Non-pigmented ciliary epithelial cell (primary cell): ENCODE measurements at regions not wholly inside any gene's neighbourhood (a gene's known extent, or its start where the extent isn't known, plus 50 kb on each side); places are given as distances from the start of the nearest gene placed in this dataset.
"Not testable (repeated sequence)": the region's sequence is repeated elsewhere in the genome, so short reads cannot be mapped to it uniquely, and the experiment has no call there.

Experiments
- DNase-seq: peaks from one replicate; pipeline ENCODE4 v3.0.0-alpha.2; 2010; ENCODE audit warnings: low read depth

- no peak for DNase-seq
Measured at GRCh38 chr14:39568809-39569538, 136.7 kb upstream of the FBXO33 start.

DNA sequence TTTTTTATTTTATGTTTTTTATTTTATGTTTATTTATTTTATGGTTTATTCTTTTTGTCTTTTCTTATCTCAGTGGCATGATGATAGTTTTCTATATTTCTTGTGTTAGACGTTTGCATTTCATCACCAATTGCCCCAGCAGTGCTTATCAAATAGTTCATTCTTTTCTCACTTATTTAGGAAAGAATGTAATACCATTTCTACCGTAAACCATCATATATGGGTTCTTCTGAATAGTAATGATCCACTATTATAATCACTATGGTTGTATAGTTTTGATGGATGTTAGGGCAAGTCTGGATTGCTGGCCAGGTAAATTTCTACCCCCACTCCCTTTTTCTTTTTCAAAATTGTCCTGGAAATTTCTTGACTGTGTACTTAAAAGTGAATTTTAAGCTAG is 134.6 kb upstream of the FBXO33 start:
- DNase-seq, result no peak

- no peak for DNase-seq
Measured at GRCh38 chr14:39563361-39563760, 131.1 kb upstream of the FBXO33 start.

- DNase-seq, result no peak
Measured at GRCh38 chr14:39562175-39562574, 129.9 kb upstream of the FBXO33 start.

DNA sequence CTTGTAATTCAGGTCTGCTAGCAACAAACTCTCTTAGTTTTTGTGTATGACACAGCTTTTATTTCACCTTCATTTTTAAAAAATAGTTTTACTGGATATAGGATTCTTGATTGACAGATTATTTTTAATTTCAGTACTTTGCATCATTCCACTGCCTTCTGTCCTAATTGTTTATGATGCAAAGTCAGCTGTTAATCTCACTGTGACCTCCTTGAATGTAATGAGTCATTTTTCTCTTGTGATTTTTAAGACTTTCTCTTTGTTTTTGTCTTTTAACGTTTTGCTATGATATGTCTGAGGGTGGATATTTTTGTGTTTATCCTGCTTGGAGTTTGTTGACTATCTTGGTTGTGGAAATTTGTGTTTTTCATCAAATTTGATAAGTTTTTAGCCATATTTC is 126.3 kb upstream of the FBXO33 start:
- no peak for DNase-seq

GRCh38 chr14:39555749-39556148 is 123.5 kb upstream of the FBXO33 start:
- no peak for DNase-seq

DNA sequence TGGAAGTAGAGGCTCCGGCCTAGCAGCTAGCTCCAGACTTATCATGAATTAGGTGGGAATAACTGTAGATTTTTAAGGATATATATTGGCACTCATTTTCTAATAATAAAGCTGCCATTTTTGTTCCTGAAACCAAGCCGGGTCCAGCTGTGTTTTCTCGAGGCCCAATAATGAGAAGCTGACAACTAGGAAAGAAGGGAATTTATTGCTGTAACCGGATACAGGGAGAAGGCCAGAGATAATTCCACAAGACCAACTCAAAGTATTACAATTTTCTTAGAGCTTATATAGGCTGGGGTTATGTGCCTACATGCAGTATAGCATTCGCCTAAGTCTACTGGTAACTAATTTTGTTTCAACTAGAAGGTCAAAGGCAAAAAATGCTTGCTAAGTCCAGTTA is 122.3 kb upstream of the FBXO33 start:
- DNase-seq, result no peak

DNA sequence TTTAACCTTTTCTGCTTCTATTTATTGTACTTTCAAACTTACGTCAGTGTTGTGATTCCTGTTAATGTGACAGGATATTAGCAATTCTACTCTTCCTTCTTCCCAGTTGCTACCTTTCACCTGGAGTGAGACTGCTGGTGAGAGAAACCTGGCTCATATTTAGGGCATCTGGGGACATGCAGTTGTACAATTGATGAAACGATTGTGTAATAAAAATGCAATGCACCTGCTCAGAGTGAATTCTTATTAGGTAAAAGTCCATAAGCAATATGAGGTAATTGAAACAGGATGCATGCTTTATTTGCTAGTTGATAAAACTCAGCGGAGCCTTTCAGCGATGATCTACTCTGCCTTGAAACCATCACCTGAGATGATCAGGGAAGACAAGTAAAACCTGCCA is 116.1 kb upstream of the FBXO33 start:
- DNase-seq, result no peak

DNA sequence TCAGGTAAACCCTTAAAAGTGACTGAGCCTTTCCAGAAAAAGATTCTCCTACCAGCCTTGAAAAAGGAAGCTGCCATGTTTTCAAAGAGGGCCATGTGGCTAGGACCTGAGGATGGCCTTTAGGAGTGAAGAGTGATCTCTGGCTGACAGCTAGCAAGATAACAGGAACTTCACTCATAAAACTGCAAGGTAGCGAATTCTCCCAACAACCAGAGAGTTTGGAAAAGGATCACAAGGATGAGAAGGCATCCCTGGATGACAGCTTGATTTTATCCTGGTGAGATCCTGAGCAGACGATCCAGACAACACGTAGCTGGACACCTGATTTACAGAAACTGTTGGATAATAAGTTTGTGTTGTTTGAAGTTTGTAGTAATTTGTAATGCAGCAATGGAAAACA is 115.6 kb upstream of the FBXO33 start:
- DNase-seq, result no peak

- DNase-seq, result no peak
Measured at GRCh38 chr14:39505812-39506211, 73.6 kb upstream of the FBXO33 start.

DNA sequence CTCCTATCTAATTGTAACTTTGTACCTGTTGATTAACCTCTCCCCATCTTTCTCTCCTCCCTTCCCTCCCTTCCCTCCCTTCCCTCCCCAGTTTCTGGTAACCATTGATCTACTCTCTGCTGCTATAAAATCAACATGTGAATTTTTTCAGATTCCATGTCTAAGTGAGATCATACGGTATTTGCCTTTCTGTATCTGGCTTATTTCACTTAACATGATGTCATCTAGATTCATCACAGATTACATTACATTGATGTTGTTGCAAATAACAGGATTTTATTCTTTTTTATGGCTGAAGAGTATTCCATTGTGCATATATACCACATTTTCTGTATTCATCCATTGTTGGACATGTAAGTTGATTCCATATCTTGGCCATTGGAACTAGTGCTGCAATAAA is 68.0 kb upstream of the FBXO33 start:
- no peak for DNase-seq

DNA sequence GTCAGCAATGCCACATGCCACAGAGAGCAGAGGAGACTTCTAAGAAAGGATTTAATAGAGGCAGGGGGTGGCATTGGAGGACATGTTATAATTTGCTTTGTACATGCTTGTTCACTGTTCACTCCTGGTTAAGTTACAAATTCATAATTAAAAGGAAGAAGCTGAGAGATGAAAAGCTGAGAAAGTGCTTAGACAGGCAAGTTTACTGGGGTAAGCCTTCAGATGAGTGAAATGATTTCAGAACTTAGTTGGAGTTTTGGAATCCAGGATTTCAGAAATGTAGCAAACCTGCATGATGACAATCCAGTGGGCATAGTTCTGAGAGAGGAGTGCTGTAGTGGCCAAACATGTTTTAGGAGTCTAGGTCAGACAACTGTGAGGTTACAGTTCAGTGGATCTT is 67.3 kb upstream of the FBXO33 start:
- DNase-seq, result no peak

DNA sequence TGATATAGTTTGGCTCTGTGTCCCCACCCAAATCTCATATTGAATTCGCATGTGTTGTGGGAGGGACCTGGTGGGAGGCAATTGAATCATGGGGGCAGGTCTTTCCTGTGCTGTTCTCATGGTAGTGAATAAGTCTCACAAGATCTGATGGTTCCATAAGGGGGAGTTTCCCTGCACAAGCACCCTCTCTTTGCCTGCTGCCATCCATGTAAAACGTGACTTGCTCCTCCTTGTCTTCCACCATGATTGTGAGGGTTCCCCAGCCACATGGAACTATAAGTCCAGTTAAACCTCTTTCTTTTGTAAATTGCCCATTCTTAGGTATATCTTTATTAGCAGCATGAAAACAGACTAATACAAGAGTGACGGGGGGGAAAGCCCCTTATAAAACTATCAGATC is 65.4 kb upstream of the FBXO33 start:
- DNase-seq, result not testable (repeated sequence)

DNA sequence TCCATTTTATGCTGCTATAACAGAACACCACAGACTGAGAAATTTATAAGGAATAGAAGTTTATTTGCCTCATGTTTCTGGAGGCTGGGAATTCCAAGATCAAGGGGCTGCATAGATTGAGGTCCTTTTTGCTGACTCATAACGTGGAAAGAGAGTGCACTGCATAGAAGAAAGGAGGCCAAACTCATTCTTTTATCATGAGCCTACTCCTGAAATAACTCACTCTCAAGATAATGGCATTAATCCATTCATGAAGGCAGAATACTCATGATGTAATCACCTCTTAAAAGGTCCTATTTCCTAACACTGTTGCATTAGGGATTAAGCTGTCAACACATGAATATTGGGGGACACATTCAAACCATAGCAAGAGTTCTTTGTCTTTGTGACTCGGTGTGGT is 60.0 kb upstream of the FBXO33 start:
- peak; percentile 82 for DNase-seq

DNA sequence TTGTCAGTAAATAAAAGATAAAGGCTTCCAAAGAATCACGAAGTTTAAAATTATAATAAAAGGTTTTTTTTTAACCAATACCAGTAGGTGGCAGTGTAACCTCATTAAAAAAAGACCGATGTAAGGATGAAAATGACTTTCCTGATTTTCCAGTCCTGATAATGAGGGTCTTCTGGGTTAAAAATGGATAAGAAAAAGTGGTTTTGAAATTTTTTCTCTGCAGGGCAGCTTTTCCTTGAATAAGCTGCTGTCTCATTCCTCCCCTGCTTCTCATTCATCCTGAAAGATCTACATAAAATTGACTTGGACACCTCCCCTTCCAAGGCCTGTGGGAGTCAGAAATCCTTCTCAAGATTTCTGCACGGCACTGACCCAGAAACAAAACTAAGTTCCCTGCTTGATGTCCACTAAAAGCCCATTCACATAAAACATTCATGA is 58.9 kb upstream of the FBXO33 start:
- no peak for DNase-seq

GRCh38 chr14:39488600-39488999 is 56.4 kb upstream of the FBXO33 start:
- DNase-seq, result no peak

DNA sequence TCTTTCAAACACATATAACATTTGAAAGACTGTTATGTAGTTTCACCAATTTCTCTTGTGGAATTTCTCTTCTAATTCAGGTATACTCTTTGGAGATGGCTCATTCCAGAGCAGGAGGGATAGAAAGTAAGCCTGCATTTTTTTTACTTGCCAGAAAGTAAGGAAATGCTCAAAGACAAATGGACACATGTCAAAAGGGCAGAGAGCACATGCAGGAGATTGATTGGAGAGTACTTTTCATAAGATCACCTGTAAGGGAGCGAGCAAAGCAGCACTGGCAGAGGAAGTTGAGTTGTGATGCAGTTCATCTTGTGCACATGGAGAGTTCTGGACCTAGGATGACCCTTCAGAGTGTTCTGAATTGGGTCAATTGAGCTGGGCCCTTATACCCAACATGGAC is 51.4 kb upstream of the FBXO33 start:
- no peak for DNase-seq
